ENCODE measurements at regions not wholly inside any gene's neighbourhood (a gene's known extent, or its start where the extent isn't known, plus 50 kb on each side); places are given as distances from the start of the nearest gene placed in this dataset.
"Not testable (repeated sequence)": the region's sequence is repeated elsewhere in the genome, so short reads cannot be mapped to it uniquely, and the experiment has no call there.

DNA sequence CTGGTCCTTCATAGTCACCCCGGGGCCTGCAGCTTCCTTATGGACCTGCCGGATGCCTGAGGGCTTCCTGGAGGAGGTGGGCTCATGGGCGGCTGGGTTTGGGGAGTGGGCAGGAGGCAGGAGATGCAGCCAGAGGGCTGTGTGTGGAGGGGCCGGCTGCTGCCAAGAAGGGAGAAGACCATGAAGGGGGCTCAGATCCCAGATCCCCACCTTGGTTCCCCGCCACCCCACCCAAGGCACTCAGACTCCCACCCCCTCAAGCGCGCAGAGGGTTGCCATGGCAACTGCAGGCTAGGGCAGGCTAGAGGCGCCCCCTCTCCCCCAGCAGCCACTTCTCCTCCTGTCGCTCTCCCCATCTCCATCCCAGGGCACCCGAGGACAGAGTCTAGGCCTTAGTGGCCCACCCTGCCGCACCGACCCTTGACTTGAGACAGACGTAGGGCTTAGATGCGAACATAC is 104.5 kb downstream of the CRLF3 start:
- H3K4me3 ChIP-seq (ENCODE audit: low read depth, low read length): no peak overlapping the region
- no peak overlapping the region for H3K27ac ChIP-seq
- H3K36me3 ChIP-seq (ENCODE audit: control insufficient read depth, insufficient read depth, low read length): no peaks in the 10 kb centered on the region
- no peaks in the 10 kb centered on the region for H3K9me3 ChIP-seq (ENCODE audit: control insufficient read depth, low read length)
- TF ChIP-seq, protein P1, sequence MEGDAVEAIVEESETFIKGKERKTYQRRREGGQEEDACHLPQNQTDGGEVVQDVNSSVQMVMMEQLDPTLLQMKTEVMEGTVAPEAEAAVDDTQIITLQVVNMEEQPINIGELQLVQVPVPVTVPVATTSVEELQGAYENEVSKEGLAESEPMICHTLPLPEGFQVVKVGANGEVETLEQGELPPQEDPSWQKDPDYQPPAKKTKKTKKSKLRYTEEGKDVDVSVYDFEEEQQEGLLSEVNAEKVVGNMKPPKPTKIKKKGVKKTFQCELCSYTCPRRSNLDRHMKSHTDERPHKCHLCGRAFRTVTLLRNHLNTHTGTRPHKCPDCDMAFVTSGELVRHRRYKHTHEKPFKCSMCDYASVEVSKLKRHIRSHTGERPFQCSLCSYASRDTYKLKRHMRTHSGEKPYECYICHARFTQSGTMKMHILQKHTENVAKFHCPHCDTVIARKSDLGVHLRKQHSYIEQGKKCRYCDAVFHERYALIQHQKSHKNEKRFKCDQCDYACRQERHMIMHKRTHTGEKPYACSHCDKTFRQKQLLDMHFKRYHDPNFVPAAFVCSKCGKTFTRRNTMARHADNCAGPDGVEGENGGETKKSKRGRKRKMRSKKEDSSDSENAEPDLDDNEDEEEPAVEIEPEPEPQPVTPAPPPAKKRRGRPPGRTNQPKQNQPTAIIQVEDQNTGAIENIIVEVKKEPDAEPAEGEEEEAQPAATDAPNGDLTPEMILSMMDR (IDR thresholded peaks at IDR 0.05): no peak
- H3K4me2 ChIP-seq (ENCODE audit: low read length): no peak overlapping the region
- H3K9ac ChIP-seq: no peak overlapping the region
- no peak overlapping the region for H2AFZ ChIP-seq
- peaks cover 61% of the 10 kb centered on the region for H3K79me2 ChIP-seq
- no peaks in the 10 kb centered on the region for H3K27me3 ChIP-seq (ENCODE audit: control insufficient read depth, insufficient read depth, low read length)
- no peaks in the 10 kb centered on the region for H3K4me1 ChIP-seq

DNA sequence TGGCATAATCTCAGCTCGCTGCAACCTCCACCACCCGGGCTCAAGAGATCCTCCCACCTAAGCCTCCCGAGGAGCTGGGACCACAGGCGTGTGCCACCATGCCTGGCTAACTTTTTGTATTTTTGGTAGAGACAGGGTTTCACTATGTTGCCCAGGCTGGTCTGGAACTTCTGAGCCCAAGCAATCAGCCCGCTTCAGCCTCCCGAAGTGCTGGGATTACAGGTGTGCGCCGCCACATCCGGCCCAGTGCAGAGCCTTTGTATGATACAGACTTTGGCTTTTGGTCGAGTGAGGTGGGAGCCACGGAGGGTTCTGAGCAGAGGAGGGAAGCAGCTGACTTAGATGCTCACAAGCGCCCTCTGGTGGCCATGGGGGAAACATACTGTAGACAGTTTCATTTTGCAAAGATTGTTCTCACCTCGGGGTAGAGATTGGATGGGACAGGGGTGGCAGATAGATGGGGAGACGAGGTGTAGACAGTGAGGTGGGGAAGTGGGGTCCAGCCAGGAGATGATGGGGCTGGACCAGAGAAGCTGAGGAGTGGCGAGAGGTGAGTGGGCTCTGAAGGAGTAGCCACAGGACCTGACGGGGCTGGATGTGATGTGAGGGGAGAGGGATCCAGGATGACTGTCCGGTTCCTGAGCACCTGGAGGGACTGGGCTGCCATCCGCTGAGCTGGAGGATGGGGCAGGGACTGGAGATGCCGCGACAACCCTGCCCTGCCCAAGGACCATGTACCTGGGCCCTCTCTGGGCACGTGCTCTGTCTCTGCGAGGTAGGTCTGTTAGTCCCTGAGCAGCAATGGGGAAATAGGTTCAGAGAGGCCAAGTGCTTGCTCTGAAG is 105.1 kb downstream of the CRLF3 start:
- H3K4me3 ChIP-seq (ENCODE audit: low read depth, low read length); H3K9me3 ChIP-seq (ENCODE audit: control insufficient read depth, low read length); H3K36me3 ChIP-seq (ENCODE audit: control insufficient read depth, insufficient read depth, low read length); H3K27ac ChIP-seq; H2AFZ ChIP-seq; H3K4me2 ChIP-seq (ENCODE audit: low read length); H3K27me3 ChIP-seq (ENCODE audit: control insufficient read depth, insufficient read depth, low read length); H3K9ac ChIP-seq; H3K4me1 ChIP-seq: not testable (repeated sequence)
- TF ChIP-seq, protein P1 (IDR thresholded peaks at IDR 0.05): peak; percentile 53
- peaks cover 65% of the 10 kb centered on the region for H3K79me2 ChIP-seq

DNA sequence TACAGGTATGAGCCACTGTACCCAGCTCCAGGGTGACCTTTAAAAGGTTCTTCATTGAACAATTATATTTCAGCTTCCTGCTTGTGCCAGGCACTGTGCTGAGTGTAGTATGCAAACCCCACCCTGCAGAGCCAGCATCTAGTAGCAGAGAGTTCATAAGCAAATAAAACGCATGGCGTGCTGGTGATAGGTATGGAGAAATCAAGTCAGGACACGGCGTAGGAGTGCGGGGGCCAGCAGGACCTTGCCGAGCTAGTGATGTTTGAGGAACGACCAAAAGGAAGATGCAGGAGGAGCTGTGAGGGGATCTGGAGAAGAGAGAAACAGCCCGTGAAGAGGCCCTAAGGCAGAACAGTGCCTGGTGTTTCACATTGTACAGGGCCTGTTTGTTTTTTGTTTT is 105.8 kb downstream of the CRLF3 start:
- not testable (repeated sequence) for H3K36me3 ChIP-seq (ENCODE audit: control insufficient read depth, insufficient read depth, low read length); H3K27me3 ChIP-seq (ENCODE audit: control insufficient read depth, insufficient read depth, low read length); H3K4me1 ChIP-seq; H3K9me3 ChIP-seq (ENCODE audit: control insufficient read depth, low read length); H3K9ac ChIP-seq; H3K4me3 ChIP-seq (ENCODE audit: low read depth, low read length); H3K4me2 ChIP-seq (ENCODE audit: low read length); H3K27ac ChIP-seq; H2AFZ ChIP-seq
- H3K79me2 ChIP-seq: peaks cover 64% of the 10 kb centered on the region

DNA sequence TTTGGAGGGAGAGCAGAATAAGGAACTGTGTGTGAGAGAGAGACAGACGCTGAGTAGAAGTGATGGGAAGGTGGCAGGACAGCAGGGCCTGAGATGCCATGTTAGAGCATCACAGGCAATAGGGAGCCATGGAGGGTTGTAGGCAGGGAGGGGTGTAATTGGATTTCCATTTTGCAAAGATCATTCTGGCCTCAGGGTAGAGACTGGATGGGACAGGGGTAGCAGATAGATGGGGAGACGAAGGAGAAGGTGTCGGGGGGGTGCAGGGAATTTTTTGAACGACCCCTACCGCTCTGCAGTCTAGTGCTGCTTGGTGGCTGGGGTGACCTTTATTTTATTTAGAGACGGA is 106.4 kb downstream of the CRLF3 start:
- H3K79me2 ChIP-seq: peaks cover 60% of the 10 kb centered on the region
- H3K36me3 ChIP-seq (ENCODE audit: control insufficient read depth, insufficient read depth, low read length); H3K4me3 ChIP-seq (ENCODE audit: low read depth, low read length); H3K27me3 ChIP-seq (ENCODE audit: control insufficient read depth, insufficient read depth, low read length); H2AFZ ChIP-seq; H3K9me3 ChIP-seq (ENCODE audit: control insufficient read depth, low read length); H3K4me2 ChIP-seq (ENCODE audit: low read length); H3K27ac ChIP-seq; H3K9ac ChIP-seq; H3K4me1 ChIP-seq: not testable (repeated sequence)

DNA sequence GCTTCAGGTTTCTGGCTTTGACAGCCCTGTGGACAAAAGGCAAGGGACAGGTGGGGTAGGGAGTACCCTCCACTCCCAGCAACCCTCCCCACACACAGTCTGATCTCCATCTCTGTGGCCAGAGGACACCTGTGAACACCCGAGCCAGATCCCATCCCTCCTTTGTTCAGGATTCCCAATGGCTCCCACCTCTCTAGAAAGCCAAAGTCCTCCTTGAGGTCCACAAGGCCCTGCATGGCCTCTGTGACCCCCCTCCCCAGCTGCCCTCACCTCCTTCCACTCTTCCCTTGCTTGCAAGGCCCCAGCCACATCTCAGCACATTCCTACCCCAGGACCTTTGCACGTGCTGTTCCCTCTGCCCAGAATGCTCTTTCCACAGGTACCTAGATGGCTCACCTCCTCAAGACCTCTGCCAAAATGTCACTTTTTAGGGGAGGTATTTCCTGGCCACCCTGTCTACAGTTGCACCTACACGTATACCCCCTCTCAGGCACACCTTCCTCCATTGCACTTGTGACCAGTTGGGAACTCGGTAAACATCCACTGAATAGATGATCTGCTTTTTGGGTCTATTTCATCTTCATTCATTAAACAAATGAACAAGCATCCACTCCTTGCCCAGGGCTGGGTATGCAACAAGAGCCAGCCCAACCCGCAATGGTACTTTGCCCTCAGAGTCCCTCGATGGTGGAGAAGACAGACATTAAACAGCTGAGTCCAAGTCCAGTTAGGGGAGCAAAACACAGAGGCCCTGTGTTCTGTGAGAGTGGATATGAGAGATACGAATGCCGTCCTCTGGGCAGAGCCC is 107.0 kb downstream of the CRLF3 start:
- Histone ChIP-seq H3K4me2 (ENCODE audit: low read length) (no peak overlapping the region), H3K27ac (no peak overlapping the region), H3K4me1 (no peaks in the 10 kb centered on the region), H3K4me3 (ENCODE audit: low read depth, low read length) (no peak overlapping the region), H2AFZ (no peak overlapping the region), H3K27me3 (ENCODE audit: control insufficient read depth, insufficient read depth, low read length) (no peaks in the 10 kb centered on the region), H3K36me3 (ENCODE audit: control insufficient read depth, insufficient read depth, low read length) (no peaks in the 10 kb centered on the region), H3K79me2 (peaks cover 54% of the 10 kb centered on the region), H3K9me3 (ENCODE audit: control insufficient read depth, low read length) (no peaks in the 10 kb centered on the region), H3K9ac (no peak overlapping the region)
- TF ChIP-seq, protein P1 (IDR thresholded peaks at IDR 0.05): no peak
